Peyer's patch (tissue), 4 donors: ENCODE measurements at regions not wholly inside any gene's neighbourhood (a gene's known extent, or its start where the extent isn't known, plus 50 kb on each side); places are given as distances from the start of the nearest gene placed in this dataset.

ENCODE experiments used
- DNase-seq, 3 donors: peaks; one replicate each; pipeline ENCODE4 v3.0.0-alpha.2; 2017 to 2019
- H3K27ac ChIP-seq, 4 donors: fragments of 200-600 bp; sonication (generic); one replicate each; pipeline ENCODE4 v1.5.1; 2016 to 2019
- H3K27me3 ChIP-seq, 2 donors: fragments of 200-600 bp; sonication (generic); one replicate each; pipeline ENCODE4 v1.5.1; 2019
- H3K36me3 ChIP-seq, 3 donors: fragments of 200-600 bp; sonication (generic); one replicate each; pipeline ENCODE4 v1.5.1; 2016 to 2019
- H3K4me1 ChIP-seq, 4 donors: fragments of 200-600 bp; sonication (generic); one replicate each; pipeline ENCODE4 v1.5.1; 2016 to 2019
- H3K4me3 ChIP-seq, 4 donors: fragments of 200-600 bp; sonication (generic); 1 replicate in 3 of 4; 2 replicates in 1 of 4; pipeline ENCODE4 v1.5.1; 2016 to 2019; ENCODE audit warnings: mild to moderate bottlenecking in 1 of 4
- H3K9me3 ChIP-seq, 4 donors: fragments of 200-600 bp; sonication (generic); one replicate each; pipeline ENCODE4 v1.5.1; 2016 to 2019; ENCODE audit warnings: mild to moderate bottlenecking in 1 of 4
- CTCF ChIP-seq, 6 experiments: fragments of 450-650 bp in 4 of 6; fragments of 200-600 bp in 2 of 6; sonication (generic) in 1 of 6; IDR thresholded peaks; one replicate each; pipeline ENCODE4 v1.5.1; 2017 to 2019; ENCODE audit warnings: antibody characterized with exemption in 6 of 6, mild to moderate bottlenecking in 3 of 6, moderate library complexity in 1 of 6
- POLR2A ChIP-seq, 2 donors: fragments of 450-650 bp; IDR thresholded peaks; one replicate each; pipeline ENCODE4 v1.5.1; 2017; ENCODE audit warnings: antibody characterized with exemption in 2 of 2, mild to moderate bottlenecking in 2 of 2, moderate library complexity in 2 of 2

- Histone ChIP-seq H3K9me3 (peaks cover 0 to 3% (median 0%) of the 10 kb centered on the region in 4 donors), H3K27ac (no peak overlapping the region), H3K36me3 (no peaks in the 10 kb centered on the region), H3K27me3 (no peaks in the 10 kb centered on the region), H3K4me1 (no peaks in the 10 kb centered on the region), H3K4me3 (no peak overlapping the region)
- DNase-seq: no peak
- TF ChIP-seq CTCF (IDR thresholded peaks at IDR 0.05) (no peak), POLR2A (IDR thresholded peaks at IDR 0.05) (no peak)
Measured at GRCh38 chr5:100157066-100157465, 378.1 kb upstream of the FAM174A start.

GRCh38 chr5:100148239-100148638 is 386.9 kb upstream of the FAM174A start:
- Histone ChIP-seq H3K27ac (no peak overlapping the region), H3K4me3 (no peak overlapping the region), H3K36me3 (no peaks in the 10 kb centered on the region), H3K9me3 (no peaks in the 10 kb centered on the region), H3K27me3 (no peaks in the 10 kb centered on the region), H3K4me1 (no peaks in the 10 kb centered on the region)
- no peak for DNase-seq
- TF ChIP-seq CTCF (IDR thresholded peaks at IDR 0.05): no peak
- TF ChIP-seq POLR2A (IDR thresholded peaks at IDR 0.05): no peak

- Histone ChIP-seq H3K27ac (no peak overlapping the region), H3K36me3 (no peaks in the 10 kb centered on the region), H3K9me3 (no peaks in the 10 kb centered on the region), H3K4me1 (no peaks in the 10 kb centered on the region), H3K27me3 (no peaks in the 10 kb centered on the region), H3K4me3 (no peak overlapping the region)
- no peak for DNase-seq
- no peak for TF ChIP-seq POLR2A (IDR thresholded peaks at IDR 0.05)
- TF ChIP-seq CTCF (IDR thresholded peaks at IDR 0.05): no peak
Measured at GRCh38 chr5:100142607-100143006, 392.6 kb upstream of the FAM174A start.

GRCh38 chr5:100131161-100131560 is 404.0 kb upstream of the FAM174A start:
- no peaks in the 10 kb centered on the region for H3K36me3 ChIP-seq
- H3K4me1 ChIP-seq: no peaks in the 10 kb centered on the region
- no peak overlapping the region for H3K27ac ChIP-seq
- no peaks in the 10 kb centered on the region for H3K27me3 ChIP-seq
- no peak overlapping the region for H3K4me3 ChIP-seq
- no peaks in the 10 kb centered on the region for H3K9me3 ChIP-seq
- TF ChIP-seq CTCF (IDR thresholded peaks at IDR 0.05) (no peak), POLR2A (IDR thresholded peaks at IDR 0.05) (no peak)
- DNase-seq: no peak

- TF ChIP-seq POLR2A (IDR thresholded peaks at IDR 0.05) (no peak), CTCF (IDR thresholded peaks at IDR 0.05) (no peak)
- Histone ChIP-seq H3K27me3 (no peaks in the 10 kb centered on the region), H3K4me3 (no peak overlapping the region), H3K36me3 (no peaks in the 10 kb centered on the region), H3K27ac (no peak overlapping the region), H3K4me1 (no peaks in the 10 kb centered on the region), H3K9me3 (no peaks in the 10 kb centered on the region)
- DNase-seq: no peak
Measured at GRCh38 chr5:100130307-100130706, 404.9 kb upstream of the FAM174A start.

- no peak for DNase-seq
- Histone ChIP-seq H3K27ac (no peak overlapping the region), H3K4me3 (no peak overlapping the region), H3K4me1 (no peaks in the 10 kb centered on the region), H3K27me3 (no peaks in the 10 kb centered on the region), H3K36me3 (no peaks in the 10 kb centered on the region), H3K9me3 (no peaks in the 10 kb centered on the region)
- TF ChIP-seq CTCF (IDR thresholded peaks at IDR 0.05) (no peak), POLR2A (IDR thresholded peaks at IDR 0.05) (no peak)
Measured at GRCh38 chr5:100119903-100120302, 415.3 kb upstream of the FAM174A start.
